Naive thymus-derived CD4-positive, alpha-beta T cell (primary cell): ENCODE measurements at regions not wholly inside any gene's neighbourhood (a gene's known extent, or its start where the extent isn't known, plus 50 kb on each side); places are given as distances from the start of the nearest gene placed in this dataset.

Source experiments
- ATAC-seq: fragments of 150-1000 bp; cut with Tn5 transposase; 2 replicates; pipeline ENCODE4 v1.10.0; 2021; ENCODE audit warnings: mild to moderate bottlenecking, moderate library complexity
- CTCF ChIA-PET: fragments of 350-600 bp; sonication (Branson Sonifier 250); formaldehyde crosslinking; loops from one replicate; lab custom pipeline; 2021; ENCODE audit warnings: antibody characterized with exemption; lab: Charles Lee
- POLR2A ChIA-PET: fragments of 350-600 bp; sonication (Branson Sonifier 250); formaldehyde crosslinking; loops from one replicate; lab custom pipeline; 2021; ENCODE audit warnings: antibody characterized with exemption, inconsistent platforms; lab: Charles Lee
- DNase-seq, 9 donors: peaks; one replicate each; pipeline versions ENCODE4 v3.0.0 to v3.0.0-alpha.2; 2020 to 2022; ENCODE audit warnings: mixed read lengths in 1 of 9
- H3K27ac ChIP-seq: one replicate; pipeline ENCODE4 v1.7.0; 2013; ENCODE audit warnings: mild to moderate bottlenecking, low read depth, low read length, moderate library complexity
- H3K27me3 ChIP-seq, 2 donors: one replicate each; pipeline ENCODE4 v1.7.0; 2013; ENCODE audit warnings: low read length in 2 of 2, mild to moderate bottlenecking in 2 of 2, moderate library complexity in 2 of 2; ENCODE audit not compliant: control insufficient read depth in 2 of 2, insufficient read depth in 2 of 2
- H3K36me3 ChIP-seq, 3 experiments: 1 replicate in 2 of 3; 2 replicates in 1 of 3; pipeline ENCODE4 v1.7.0; 2013; ENCODE audit warnings: low read length in 3 of 3, mild to moderate bottlenecking in 3 of 3, moderate library complexity in 1 of 3; ENCODE audit not compliant: insufficient read depth in 3 of 3, control insufficient read depth in 2 of 3
- H3K4me1 ChIP-seq, 2 donors: one replicate each; pipeline ENCODE4 v1.7.0; 2013; ENCODE audit warnings: low read length in 2 of 2, mild to moderate bottlenecking in 2 of 2, moderate library complexity in 1 of 2; ENCODE audit not compliant: control insufficient read depth in 2 of 2, insufficient read depth in 2 of 2
- H3K4me3 ChIP-seq: 2 replicates; pipeline ENCODE4 v1.7.0; 2013; ENCODE audit warnings: mild to moderate bottlenecking, low read length
- H3K9me3 ChIP-seq, 3 experiments: 1 replicate in 2 of 3; 2 replicates in 1 of 3; pipeline ENCODE4 v1.7.0; 2013; ENCODE audit warnings: low read length in 3 of 3; ENCODE audit not compliant: control insufficient read depth in 2 of 3
- H3K27ac Mint-ChIP-seq, 9 donors: one replicate each; pipeline ENCODE4 v1.8.0; 2020 to 2022; ENCODE audit warnings: mixed read lengths in 9 of 9, mild to moderate bottlenecking in 8 of 9, moderate library complexity in 5 of 9, inconsistent platforms in 2 of 9
- H3K27me3 Mint-ChIP-seq, 5 donors: one replicate each; pipeline ENCODE4 v1.8.0; 2021 to 2022; ENCODE audit warnings: mixed read lengths in 5 of 5, mild to moderate bottlenecking in 1 of 5
- H3K36me3 Mint-ChIP-seq, 5 donors: one replicate each; pipeline ENCODE4 v1.8.0; 2020 to 2022; ENCODE audit warnings: mixed read lengths in 5 of 5, mild to moderate bottlenecking in 3 of 5, inconsistent platforms in 1 of 5
- H3K4me1 Mint-ChIP-seq, 7 donors: one replicate each; pipeline ENCODE4 v1.8.0; 2020 to 2022; ENCODE audit warnings: mixed read lengths in 7 of 7, mild to moderate bottlenecking in 3 of 7, inconsistent platforms in 1 of 7
- H3K4me3 Mint-ChIP-seq, 10 donors: one replicate each; pipeline ENCODE4 v1.8.0; 2020 to 2022; ENCODE audit warnings: mild to moderate bottlenecking in 10 of 10, mixed read lengths in 10 of 10, moderate library complexity in 6 of 10, inconsistent platforms in 2 of 10
- H3K9me3 Mint-ChIP-seq, 11 donors: one replicate each; pipeline ENCODE4 v1.8.0; 2020 to 2022; ENCODE audit warnings: mixed read lengths in 11 of 11, mild to moderate bottlenecking in 4 of 11, inconsistent platforms in 1 of 11, moderate library complexity in 1 of 11
- intact Hi-C, 2 donors: fragments of 100-400 bp; cut with micrococcal nuclease; formaldehyde crosslinking; loops; one replicate each; pipeline ENCODE4 v1.15.1; 2023

DNA sequence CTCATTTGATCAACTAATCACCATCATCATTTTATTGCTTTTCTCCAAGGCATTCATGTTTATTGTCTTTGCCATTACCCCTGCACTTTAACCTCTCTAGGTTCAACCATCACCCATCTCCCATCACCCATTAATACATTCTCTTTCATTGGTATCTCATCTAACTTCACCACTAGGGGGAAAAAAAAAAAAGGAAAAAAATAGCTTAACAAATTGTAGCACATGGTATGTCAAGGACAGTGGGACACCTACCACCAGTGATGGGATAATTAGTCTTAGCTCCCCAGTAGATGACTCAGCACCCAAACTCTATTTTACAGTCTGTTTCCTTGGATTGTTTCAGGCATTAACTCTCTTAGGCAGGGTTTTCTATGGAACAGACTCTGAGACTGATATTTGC is 1770.2 kb upstream of the MIR17HG start:
- Histone ChIP-seq H3K27me3 (no peaks in the 10 kb centered on the region), H3K4me1 (no peaks in the 10 kb centered on the region), H3K9me3 (no peaks in the 10 kb centered on the region), H3K36me3 (no peaks in the 10 kb centered on the region), H3K27ac (no peak overlapping the region), H3K4me3 (no peak overlapping the region)
- ChIA-PET POLR2A (no interaction called here), CTCF (no interaction called here)
- DNase-seq (no peak), ATAC-seq (no peak)
- Mint-ChIP-seq H3K9me3 (peaks cover 0 to 15% (median 2%) of the 10 kb centered on the region in 11 donors), H3K4me3 (no peak overlapping the region), H3K36me3 (no peaks in the 10 kb centered on the region), H3K4me1 (no peaks in the 10 kb centered on the region), H3K27ac (no peak overlapping the region), H3K27me3 (no peaks in the 10 kb centered on the region)
- intact Hi-C loops: no loop called here

DNA sequence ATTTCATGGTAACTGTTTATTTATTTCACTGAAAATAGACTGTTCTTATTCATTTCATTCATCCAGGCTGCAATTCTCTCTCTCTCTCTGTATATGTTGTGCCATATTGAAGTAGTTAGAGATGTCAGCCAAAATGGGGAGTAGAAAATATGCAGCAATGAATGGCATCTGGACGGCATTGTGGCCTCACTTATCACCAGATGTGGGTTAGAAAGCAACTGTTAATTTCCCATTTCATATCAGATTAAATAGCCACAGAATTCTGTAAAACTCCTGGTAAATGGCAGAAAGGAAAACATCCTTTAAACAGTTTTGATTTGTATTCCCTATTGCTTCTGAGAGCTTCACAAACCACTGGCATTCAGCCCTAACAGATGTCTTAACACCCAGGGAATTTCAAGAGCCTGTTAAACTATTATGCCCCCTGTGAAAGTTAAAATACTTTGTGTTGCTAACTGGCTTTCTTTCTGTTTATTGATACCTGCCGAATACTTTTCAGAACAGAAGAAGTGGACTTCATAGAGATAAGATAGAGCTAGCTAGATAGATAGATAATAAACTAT is 1763.3 kb upstream of the MIR17HG start:
- Mint-ChIP-seq H3K27ac (no peak overlapping the region), H3K4me3 (no peak overlapping the region), H3K4me1 (no peaks in the 10 kb centered on the region), H3K36me3 (no peaks in the 10 kb centered on the region), H3K9me3 (peaks cover 0 to 8% (median 4%) of the 10 kb centered on the region in 11 donors), H3K27me3 (no peaks in the 10 kb centered on the region)
- ATAC-seq (no peak), DNase-seq (no peak)
- H3K36me3 ChIP-seq: no peaks in the 10 kb centered on the region
- no peaks in the 10 kb centered on the region for H3K9me3 ChIP-seq
- intact Hi-C loops: no loop called here
- H3K27ac ChIP-seq: no peak overlapping the region
- ChIA-PET POLR2A (no interaction called here), CTCF (no interaction called here)
- no peaks in the 10 kb centered on the region for H3K4me1 ChIP-seq
- H3K4me3 ChIP-seq: no peak overlapping the region
- no peaks in the 10 kb centered on the region for H3K27me3 ChIP-seq

DNA sequence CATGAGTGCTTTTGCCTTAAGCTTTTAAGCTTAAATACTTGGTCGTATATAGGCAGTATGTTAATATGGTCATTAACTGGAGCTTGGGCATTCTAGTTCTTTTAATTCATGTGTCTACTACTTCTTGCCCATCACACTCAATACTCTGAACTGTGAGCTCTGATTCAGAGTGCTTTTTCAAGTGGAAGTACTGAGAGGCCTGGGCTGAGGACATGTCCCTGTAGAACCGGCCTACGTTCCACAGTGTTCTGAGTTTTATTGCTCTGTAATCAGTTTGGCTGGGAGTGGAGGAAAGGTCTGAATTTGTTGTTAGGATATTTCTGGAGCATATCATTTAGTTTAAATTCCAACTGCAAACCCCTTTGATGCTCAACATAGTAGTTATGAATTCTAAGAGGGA is 1744.8 kb upstream of the MIR17HG start:
- H3K27ac Mint-ChIP-seq: no peak overlapping the region
- POLR2A ChIA-PET: no interaction called here
- intact Hi-C loops: no loop called here
- Histone ChIP-seq H3K27me3 (no peaks in the 10 kb centered on the region), H3K36me3 (no peaks in the 10 kb centered on the region), H3K4me1 (no peaks in the 10 kb centered on the region), H3K4me3 (no peak overlapping the region), H3K9me3 (no peaks in the 10 kb centered on the region), H3K27ac (no peak overlapping the region)
- CTCF ChIA-PET: no interaction called here
- H3K4me1 Mint-ChIP-seq: no peaks in the 10 kb centered on the region
- DNase-seq (no peak), ATAC-seq (no peak)
- H3K36me3 Mint-ChIP-seq: no peaks in the 10 kb centered on the region
- H3K27me3 Mint-ChIP-seq: no peaks in the 10 kb centered on the region
- no peak overlapping the region for H3K4me3 Mint-ChIP-seq
- peaks cover 0 to 20% (median 9%) of the 10 kb centered on the region in 11 donors for H3K9me3 Mint-ChIP-seq

DNA sequence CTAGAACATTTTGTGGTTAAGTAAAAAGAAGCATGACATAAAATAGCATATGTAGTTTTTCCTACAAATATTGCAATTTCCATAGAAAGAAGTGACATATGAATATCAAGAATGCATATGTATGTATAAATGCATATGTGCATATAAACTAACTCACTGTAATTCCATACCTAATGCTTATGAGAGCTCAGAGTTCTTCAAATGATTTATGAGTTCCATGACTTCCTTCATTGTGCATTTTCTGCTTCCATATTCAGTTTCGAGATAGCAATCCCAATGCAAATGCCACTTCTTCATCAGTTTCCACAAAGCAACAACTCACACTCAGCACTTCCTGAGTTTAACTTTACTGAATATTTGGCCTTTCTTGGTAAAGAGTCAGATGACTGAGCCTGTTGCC is 1744.3 kb upstream of the MIR17HG start:
- no peaks in the 10 kb centered on the region for H3K36me3 Mint-ChIP-seq
- Histone ChIP-seq H3K27me3 (no peaks in the 10 kb centered on the region), H3K36me3 (no peaks in the 10 kb centered on the region), H3K4me1 (no peaks in the 10 kb centered on the region), H3K27ac (no peak overlapping the region), H3K9me3 (no peaks in the 10 kb centered on the region), H3K4me3 (no peak overlapping the region)
- no peaks in the 10 kb centered on the region for H3K27me3 Mint-ChIP-seq
- no peak overlapping the region for H3K27ac Mint-ChIP-seq
- ChIA-PET POLR2A (no interaction called here), CTCF (no interaction called here)
- DNase-seq (no peak), ATAC-seq (no peak)
- no peak overlapping the region for H3K4me3 Mint-ChIP-seq
- intact Hi-C loops: no loop called here
- no peaks in the 10 kb centered on the region for H3K4me1 Mint-ChIP-seq
- H3K9me3 Mint-ChIP-seq: peaks cover 0 to 25% (median 9%) of the 10 kb centered on the region in 11 donors

- Histone ChIP-seq H3K9me3 (no peaks in the 10 kb centered on the region), H3K4me3 (no peak overlapping the region), H3K27me3 (no peaks in the 10 kb centered on the region), H3K36me3 (no peaks in the 10 kb centered on the region), H3K27ac (no peak overlapping the region), H3K4me1 (no peaks in the 10 kb centered on the region)
- intact Hi-C loops: no loop called here
- ChIA-PET POLR2A (no interaction called here), CTCF (no interaction called here)
- Mint-ChIP-seq H3K9me3 (peaks cover 0 to 34% (median 10%) of the 10 kb centered on the region in 11 donors), H3K27ac (no peak overlapping the region), H3K4me3 (no peak overlapping the region), H3K4me1 (no peaks in the 10 kb centered on the region), H3K36me3 (no peaks in the 10 kb centered on the region), H3K27me3 (no peaks in the 10 kb centered on the region)
- ATAC-seq (no peak), DNase-seq (no peak)
Observed at GRCh38 chr13:89609318-89609717, 1738.2 kb upstream of the MIR17HG start.

DNA sequence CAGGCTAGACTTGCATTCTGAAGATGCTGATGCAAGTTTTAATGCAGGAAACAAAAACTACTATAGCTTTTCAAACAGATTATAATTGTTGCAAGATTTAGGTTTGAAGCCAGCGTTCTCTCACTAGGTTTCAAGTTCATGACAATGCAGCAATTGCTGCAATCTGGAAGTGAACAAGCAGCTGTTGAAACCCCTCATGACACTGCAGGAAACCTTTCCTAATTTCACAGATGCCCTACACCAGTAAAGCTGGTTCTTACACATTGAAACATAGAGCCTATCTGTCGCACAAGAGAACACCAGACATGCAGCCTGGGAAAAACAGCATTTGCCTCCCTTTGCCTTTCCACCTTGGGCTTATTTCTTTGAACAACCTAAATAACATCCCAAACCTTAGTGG is 1737.2 kb upstream of the MIR17HG start:
- intact Hi-C loops: no loop called here
- Mint-ChIP-seq H3K4me1 (no peaks in the 10 kb centered on the region), H3K27me3 (no peaks in the 10 kb centered on the region), H3K4me3 (no peak overlapping the region), H3K9me3 (peaks cover 0 to 34% (median 7%) of the 10 kb centered on the region in 11 donors), H3K27ac (no peak overlapping the region), H3K36me3 (no peaks in the 10 kb centered on the region)
- Histone ChIP-seq H3K4me1 (no peaks in the 10 kb centered on the region), H3K27me3 (no peaks in the 10 kb centered on the region), H3K36me3 (no peaks in the 10 kb centered on the region), H3K4me3 (no peak overlapping the region), H3K27ac (no peak overlapping the region), H3K9me3 (no peaks in the 10 kb centered on the region)
- no peak for DNase-seq
- ATAC-seq: no peak
- ChIA-PET POLR2A (no interaction called here), CTCF (no interaction called here)

GRCh38 chr13:89610881-89611280 is 1736.6 kb upstream of the MIR17HG start:
- H3K27ac Mint-ChIP-seq: no peak overlapping the region
- H3K4me3 ChIP-seq: no peak overlapping the region
- POLR2A ChIA-PET: no interaction called here

More at GRCh38 chr13:89610881-89611280, 1736.6 kb upstream of the MIR17HG start:
- Histone ChIP-seq H3K9me3 (no peaks in the 10 kb centered on the region), H3K27ac (no peak overlapping the region), H3K36me3 (no peaks in the 10 kb centered on the region), H3K4me1 (no peaks in the 10 kb centered on the region), H3K27me3 (no peaks in the 10 kb centered on the region)
- H3K9me3 Mint-ChIP-seq: peaks cover 0 to 29% (median 7%) of the 10 kb centered on the region in 11 donors
- ATAC-seq (no peak), DNase-seq (no peak)
- no peaks in the 10 kb centered on the region for H3K36me3 Mint-ChIP-seq
- H3K4me3 Mint-ChIP-seq: no peak overlapping the region
- H3K4me1 Mint-ChIP-seq: no peaks in the 10 kb centered on the region
- intact Hi-C loops: no loop called here
- CTCF ChIA-PET: no interaction called here
- H3K27me3 Mint-ChIP-seq: no peaks in the 10 kb centered on the region
